ENCODE measurements at regions not wholly inside any gene's neighbourhood (a gene's known extent, or its start where the extent isn't known, plus 50 kb on each side); places are given as distances from the start of the nearest gene placed in this dataset.
A peak's percentile ranks its signal among the peaks of the same experiment; 100 is the strongest.
"Not testable (repeated sequence)": the region's sequence is repeated elsewhere in the genome, so short reads cannot be mapped to it uniquely, and the experiment has no call there.

DNA sequence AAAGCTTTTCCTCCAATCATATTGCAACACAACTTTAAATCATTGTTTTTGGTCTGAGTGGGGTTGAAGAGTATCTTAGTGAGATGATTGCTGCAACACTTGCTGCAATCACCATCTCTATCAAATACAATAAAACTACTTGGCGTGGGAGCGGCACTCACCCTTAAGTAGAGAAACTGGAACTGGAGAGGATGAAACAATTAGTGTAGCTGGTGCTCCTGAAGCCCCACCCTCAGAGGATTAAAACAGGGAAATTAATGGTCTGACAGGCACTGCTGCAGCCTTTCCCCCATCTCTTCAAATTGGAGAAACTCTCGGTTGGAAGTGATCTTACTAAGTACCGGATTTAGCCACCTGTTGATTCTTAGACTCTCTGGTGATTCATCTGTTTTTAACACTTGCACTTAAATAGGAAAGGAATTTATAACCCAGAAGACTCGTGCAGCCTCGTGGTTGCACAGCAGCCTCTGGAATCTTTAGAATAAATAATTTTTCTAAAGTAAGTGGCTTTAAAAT is 80.5 kb upstream of the KIF26B start:
- peaks cover 30% of the 10 kb centered on the region for H3K36me3 Mint-ChIP-seq (ENCODE audit: low read depth)

DNA sequence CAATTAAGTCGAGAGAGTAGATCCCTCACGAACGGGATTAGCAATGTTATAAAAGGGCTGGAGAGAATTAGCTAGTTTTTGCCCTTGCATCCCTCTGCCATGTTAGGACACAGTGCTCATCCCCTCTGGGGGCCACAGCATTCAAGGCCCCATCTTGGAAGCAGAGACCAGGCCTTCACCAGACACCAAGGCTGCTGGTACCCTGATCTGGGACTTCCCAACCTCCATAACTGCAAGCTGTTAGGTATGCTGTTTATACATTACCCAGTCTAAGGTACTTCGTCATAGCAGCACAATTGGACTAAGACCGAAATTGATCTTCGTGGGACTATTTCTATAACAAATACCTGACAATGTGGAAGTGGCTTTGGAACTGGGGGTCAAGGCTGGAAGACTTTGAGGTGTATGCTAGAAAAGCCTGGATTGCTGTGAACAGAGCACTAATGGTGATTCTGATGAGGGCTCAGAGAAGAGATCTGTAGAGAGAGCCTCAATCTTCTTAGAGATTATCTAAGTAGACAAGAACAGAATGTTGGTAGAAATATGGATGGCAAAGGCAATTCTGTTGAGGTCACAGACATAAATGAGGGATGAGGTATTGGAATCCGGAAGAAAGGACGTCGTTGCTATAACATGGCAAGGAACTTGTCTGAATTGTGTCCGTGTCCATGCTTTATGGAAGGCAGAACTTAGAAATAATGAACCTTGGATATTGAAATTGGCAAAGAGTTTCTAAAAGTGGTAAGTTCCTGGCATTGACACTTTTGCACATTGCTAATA is 83.8 kb upstream of the KIF26B start:
- TF ChIP-seq, protein P1, sequence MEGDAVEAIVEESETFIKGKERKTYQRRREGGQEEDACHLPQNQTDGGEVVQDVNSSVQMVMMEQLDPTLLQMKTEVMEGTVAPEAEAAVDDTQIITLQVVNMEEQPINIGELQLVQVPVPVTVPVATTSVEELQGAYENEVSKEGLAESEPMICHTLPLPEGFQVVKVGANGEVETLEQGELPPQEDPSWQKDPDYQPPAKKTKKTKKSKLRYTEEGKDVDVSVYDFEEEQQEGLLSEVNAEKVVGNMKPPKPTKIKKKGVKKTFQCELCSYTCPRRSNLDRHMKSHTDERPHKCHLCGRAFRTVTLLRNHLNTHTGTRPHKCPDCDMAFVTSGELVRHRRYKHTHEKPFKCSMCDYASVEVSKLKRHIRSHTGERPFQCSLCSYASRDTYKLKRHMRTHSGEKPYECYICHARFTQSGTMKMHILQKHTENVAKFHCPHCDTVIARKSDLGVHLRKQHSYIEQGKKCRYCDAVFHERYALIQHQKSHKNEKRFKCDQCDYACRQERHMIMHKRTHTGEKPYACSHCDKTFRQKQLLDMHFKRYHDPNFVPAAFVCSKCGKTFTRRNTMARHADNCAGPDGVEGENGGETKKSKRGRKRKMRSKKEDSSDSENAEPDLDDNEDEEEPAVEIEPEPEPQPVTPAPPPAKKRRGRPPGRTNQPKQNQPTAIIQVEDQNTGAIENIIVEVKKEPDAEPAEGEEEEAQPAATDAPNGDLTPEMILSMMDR (IDR thresholded peaks at IDR 0.05; ENCODE audit: unreplicated experiment in 3 of 3), result no peak
- Mint-ChIP-seq H3K27me3 (ENCODE audit: low read depth) (no peaks in the 10 kb centered on the region), H3K9me3 (peaks cover 3% of the 10 kb centered on the region), H3K4me1 (peaks cover 17% of the 10 kb centered on the region), H3K36me3 (ENCODE audit: low read depth) (peaks cover 36% of the 10 kb centered on the region), H3K27ac (no peak overlapping the region), H3K4me3 (no peak overlapping the region)

More for the DNA sequence above, 80.5 kb upstream of the KIF26B start:
- TF ChIP-seq, protein P1 (IDR thresholded peaks at IDR 0.05; ENCODE audit: unreplicated experiment in 3 of 3), result no peak
- H3K27ac Mint-ChIP-seq, result no peak overlapping the region
- no peak overlapping the region for H3K4me3 Mint-ChIP-seq
- peaks cover 11% of the 10 kb centered on the region for H3K4me1 Mint-ChIP-seq
- H3K27me3 Mint-ChIP-seq (ENCODE audit: low read depth), result no peaks in the 10 kb centered on the region
- H3K9me3 Mint-ChIP-seq, result peaks cover 9% of the 10 kb centered on the region

DNA sequence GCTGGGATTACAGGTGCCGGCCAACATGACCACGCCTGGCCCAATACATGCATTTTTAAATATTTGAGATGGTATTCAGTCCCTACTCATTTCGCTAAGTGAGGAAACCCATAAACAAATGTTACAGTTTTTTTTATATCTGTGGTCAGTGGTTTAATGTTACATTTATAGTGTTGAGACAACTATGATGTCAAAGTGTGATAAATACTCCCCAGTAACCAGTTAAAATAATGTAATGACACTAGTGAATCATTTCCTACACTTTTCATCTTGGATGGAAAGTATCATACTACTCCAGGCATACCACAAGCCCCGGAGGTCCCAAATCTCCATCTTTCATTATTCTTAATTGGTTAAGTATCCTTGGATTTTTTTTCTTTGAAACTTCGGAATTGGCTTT is 87.5 kb upstream of the KIF26B start:
- TF ChIP-seq, protein P1 (IDR thresholded peaks at IDR 0.05; ENCODE audit: unreplicated experiment in 3 of 3), result no peak
- Mint-ChIP-seq H3K4me3 (no peak overlapping the region), H3K36me3 (ENCODE audit: low read depth) (peaks cover 35% of the 10 kb centered on the region), H3K27me3 (ENCODE audit: low read depth) (no peaks in the 10 kb centered on the region), H3K9me3 (peaks cover 3% of the 10 kb centered on the region), H3K27ac (no peak overlapping the region), H3K4me1 (peaks cover 6% of the 10 kb centered on the region)

DNA sequence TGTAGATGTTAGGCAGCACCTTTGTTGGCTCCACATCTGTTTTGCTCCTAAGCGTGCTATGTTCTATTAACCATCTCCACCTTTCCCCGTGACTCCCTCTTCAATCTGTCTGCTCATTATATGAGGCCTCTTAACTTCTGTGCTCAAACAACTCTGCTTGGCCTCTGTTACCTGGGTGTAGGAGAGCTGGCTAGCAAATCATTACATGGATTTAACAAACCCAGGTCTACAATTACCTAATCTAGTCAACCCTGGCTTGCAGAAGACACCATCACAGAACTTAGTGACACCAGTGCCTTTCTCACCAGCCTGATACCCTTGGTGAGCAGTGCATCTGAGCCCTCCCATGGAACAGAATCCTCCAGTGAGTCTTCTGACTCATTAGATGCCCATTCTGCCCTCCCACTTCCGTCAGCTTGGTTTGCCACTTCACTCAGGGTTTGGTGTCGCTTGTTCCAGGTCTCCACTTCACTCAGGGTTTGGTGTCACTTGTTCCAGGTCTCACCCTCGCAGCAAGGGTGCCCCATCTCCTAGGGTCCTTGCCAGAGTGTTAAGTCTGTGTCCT is 92.0 kb upstream of the KIF26B start:
- H3K9me3 Mint-ChIP-seq, result no peaks in the 10 kb centered on the region
- no peaks in the 10 kb centered on the region for H3K27me3 Mint-ChIP-seq (ENCODE audit: low read depth)
- H3K36me3 Mint-ChIP-seq (ENCODE audit: low read depth), result peaks cover 14% of the 10 kb centered on the region
- peaks cover 16% of the 10 kb centered on the region for H3K4me1 Mint-ChIP-seq
- H3K27ac Mint-ChIP-seq, result no peak overlapping the region
- TF ChIP-seq, protein P1 (IDR thresholded peaks at IDR 0.05; ENCODE audit: unreplicated experiment in 3 of 3), result no peak
- H3K4me3 Mint-ChIP-seq, result no peak overlapping the region

DNA sequence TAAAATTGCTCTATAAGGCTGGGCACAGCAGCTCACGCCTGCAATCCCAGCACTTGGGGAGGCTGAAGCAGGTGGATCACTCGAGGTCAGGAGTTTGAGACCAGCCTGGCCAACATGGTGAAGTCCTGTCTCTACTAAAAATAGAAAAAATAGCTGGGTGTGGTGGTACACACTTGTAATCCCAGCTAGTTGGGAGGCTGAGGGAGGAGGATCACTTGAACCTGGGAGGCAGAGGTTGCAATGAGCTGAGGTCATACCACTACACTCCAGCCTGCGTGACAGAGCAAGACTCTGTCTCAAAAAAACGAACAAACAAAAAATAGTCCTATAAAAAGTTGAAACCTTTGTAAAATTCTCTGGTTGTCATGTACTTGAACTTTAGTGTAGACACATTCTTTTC is 93.0 kb upstream of the KIF26B start:
- not testable (repeated sequence) for H3K36me3 Mint-ChIP-seq (ENCODE audit: low read depth); H3K27ac Mint-ChIP-seq; H3K4me3 Mint-ChIP-seq; H3K9me3 Mint-ChIP-seq; H3K27me3 Mint-ChIP-seq (ENCODE audit: low read depth)
- H3K4me1 Mint-ChIP-seq, result peaks cover 11% of the 10 kb centered on the region

DNA sequence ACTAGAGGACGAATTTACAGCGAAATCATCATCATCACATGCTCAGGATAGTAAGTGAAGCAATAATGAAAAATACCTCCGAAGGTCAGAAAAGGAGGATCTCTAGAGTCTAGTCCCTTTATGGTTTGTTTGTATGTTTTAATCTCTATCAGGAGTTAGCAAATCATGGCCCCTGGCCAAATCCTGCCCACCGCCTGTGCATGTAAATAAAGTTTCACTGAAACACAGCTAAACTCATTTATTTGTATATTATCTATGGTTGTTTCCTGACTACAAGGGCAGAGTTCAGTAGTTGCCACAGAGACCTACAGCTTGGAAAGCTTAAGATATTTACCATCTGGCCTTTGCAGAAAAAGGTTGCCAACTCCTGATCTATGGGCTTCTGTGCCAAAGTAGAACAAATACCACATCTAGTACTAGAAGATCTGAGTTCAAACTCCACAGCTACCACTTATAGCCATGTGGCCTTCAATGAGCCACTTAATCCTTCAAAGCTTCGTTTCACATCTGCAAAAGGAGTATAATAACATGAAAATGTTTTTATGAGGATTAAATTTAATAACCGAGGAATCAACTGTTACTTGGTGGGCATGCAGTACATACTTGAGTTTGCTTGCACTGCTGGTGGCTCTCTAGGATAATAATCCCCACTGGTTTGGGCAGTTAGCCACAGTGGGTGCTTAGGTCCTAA is 94.0 kb upstream of the KIF26B start:
- Mint-ChIP-seq H3K27ac (peak overlapping the region in 1 of 3 experiments; percentile 50), H3K4me1 (peaks cover 11% of the 10 kb centered on the region), H3K27me3 (ENCODE audit: low read depth) (no peaks in the 10 kb centered on the region), H3K9me3 (no peaks in the 10 kb centered on the region), H3K36me3 (ENCODE audit: low read depth) (peaks cover 14% of the 10 kb centered on the region), H3K4me3 (no peak overlapping the region)
- TF ChIP-seq, protein P1 (IDR thresholded peaks at IDR 0.05; ENCODE audit: unreplicated experiment in 3 of 3), result no peak

All from nephron (organoid).